WTC11 (cell line): ENCODE measurements at regions not wholly inside any gene's neighbourhood (a gene's known extent, or its start where the extent isn't known, plus 50 kb on each side); places are given as distances from the start of the nearest gene placed in this dataset.

Experiments used
- CREB1 ChIP-seq: sonication (generic); formaldehyde crosslinking; IDR thresholded peaks from 2 replicates; pipeline ENCODE4 v1.8.0; 2023; ENCODE audit warnings: mild to moderate bottlenecking, missing genetic modification reagents
- FOXK1 ChIP-seq: sonication (generic); formaldehyde crosslinking; IDR thresholded peaks from 2 replicates; pipeline ENCODE4 v1.8.0; 2022; ENCODE audit warnings: mild to moderate bottlenecking, moderate library complexity, missing genetic modification reagents
- RELA ChIP-seq: sonication (generic); formaldehyde crosslinking; IDR thresholded peaks from 2 replicates; pipeline ENCODE4 v1.8.1; 2022; ENCODE audit warnings: missing genetic modification reagents, mild to moderate bottlenecking, borderline replicate concordance
- ZNF138 ChIP-seq: sonication (generic); formaldehyde crosslinking; conservative IDR thresholded peaks from 2 replicates; pipeline ENCODE4 v1.8.1; 2022; ENCODE audit warnings: mild to moderate bottlenecking, moderate library complexity, missing genetic modification reagents
- TF ChIP-seq, protein P1 (sequence below): fragments of 200-600 bp; IDR thresholded peaks from 2 replicates; pipeline ENCODE4 v1.8.0; 2022; ENCODE audit warnings: antibody characterized with exemption
- TF ChIP-seq, protein P2 (sequence below): sonication (generic); formaldehyde crosslinking; IDR thresholded peaks from 2 replicates; pipeline ENCODE4 v1.8.1; 2023; ENCODE audit warnings: mild to moderate bottlenecking, missing genetic modification reagents
- TF ChIP-seq, protein P3 (sequence below): sonication (generic); formaldehyde crosslinking; IDR thresholded peaks from 2 replicates; pipeline ENCODE4 v1.8.1; 2022; ENCODE audit warnings: low read depth, missing genetic modification reagents, borderline replicate concordance

DNA sequence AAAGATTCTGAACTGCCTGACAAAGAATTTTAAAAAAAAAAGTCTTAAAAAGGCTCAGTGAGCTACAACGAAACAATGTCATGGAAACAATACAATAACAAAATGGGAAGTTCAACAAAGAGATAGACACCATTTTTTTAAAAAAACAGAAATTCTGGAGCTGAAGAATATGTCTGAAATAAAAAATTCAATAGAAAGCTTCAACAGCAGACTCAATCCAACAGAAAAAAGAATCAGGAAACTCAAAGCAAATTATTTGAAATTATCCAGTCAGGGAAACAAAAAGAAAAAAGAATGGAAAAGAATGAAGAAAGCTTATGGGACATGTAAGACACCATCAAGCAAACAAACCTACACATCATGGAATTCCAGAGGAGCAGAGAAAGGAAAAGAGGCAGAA is 118.5 kb upstream of the LGR5 start:
- TF ChIP-seq ZNF138 (CRISPR knock-in tag) (no peak), RELA (CRISPR knock-in tag) (no peak), FOXK1 (CRISPR knock-in tag) (no peak), CREB1 (CRISPR knock-in tag) (no peak)
- TF ChIP-seq, protein P1, sequence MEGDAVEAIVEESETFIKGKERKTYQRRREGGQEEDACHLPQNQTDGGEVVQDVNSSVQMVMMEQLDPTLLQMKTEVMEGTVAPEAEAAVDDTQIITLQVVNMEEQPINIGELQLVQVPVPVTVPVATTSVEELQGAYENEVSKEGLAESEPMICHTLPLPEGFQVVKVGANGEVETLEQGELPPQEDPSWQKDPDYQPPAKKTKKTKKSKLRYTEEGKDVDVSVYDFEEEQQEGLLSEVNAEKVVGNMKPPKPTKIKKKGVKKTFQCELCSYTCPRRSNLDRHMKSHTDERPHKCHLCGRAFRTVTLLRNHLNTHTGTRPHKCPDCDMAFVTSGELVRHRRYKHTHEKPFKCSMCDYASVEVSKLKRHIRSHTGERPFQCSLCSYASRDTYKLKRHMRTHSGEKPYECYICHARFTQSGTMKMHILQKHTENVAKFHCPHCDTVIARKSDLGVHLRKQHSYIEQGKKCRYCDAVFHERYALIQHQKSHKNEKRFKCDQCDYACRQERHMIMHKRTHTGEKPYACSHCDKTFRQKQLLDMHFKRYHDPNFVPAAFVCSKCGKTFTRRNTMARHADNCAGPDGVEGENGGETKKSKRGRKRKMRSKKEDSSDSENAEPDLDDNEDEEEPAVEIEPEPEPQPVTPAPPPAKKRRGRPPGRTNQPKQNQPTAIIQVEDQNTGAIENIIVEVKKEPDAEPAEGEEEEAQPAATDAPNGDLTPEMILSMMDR, result no peak
- TF ChIP-seq, protein P2, sequence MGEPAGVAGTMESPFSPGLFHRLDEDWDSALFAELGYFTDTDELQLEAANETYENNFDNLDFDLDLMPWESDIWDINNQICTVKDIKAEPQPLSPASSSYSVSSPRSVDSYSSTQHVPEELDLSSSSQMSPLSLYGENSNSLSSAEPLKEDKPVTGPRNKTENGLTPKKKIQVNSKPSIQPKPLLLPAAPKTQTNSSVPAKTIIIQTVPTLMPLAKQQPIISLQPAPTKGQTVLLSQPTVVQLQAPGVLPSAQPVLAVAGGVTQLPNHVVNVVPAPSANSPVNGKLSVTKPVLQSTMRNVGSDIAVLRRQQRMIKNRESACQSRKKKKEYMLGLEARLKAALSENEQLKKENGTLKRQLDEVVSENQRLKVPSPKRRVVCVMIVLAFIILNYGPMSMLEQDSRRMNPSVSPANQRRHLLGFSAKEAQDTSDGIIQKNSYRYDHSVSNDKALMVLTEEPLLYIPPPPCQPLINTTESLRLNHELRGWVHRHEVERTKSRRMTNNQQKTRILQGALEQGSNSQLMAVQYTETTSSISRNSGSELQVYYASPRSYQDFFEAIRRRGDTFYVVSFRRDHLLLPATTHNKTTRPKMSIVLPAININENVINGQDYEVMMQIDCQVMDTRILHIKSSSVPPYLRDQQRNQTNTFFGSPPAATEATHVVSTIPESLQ (CRISPR knock-in tag), result no peak
- TF ChIP-seq, protein P3, sequence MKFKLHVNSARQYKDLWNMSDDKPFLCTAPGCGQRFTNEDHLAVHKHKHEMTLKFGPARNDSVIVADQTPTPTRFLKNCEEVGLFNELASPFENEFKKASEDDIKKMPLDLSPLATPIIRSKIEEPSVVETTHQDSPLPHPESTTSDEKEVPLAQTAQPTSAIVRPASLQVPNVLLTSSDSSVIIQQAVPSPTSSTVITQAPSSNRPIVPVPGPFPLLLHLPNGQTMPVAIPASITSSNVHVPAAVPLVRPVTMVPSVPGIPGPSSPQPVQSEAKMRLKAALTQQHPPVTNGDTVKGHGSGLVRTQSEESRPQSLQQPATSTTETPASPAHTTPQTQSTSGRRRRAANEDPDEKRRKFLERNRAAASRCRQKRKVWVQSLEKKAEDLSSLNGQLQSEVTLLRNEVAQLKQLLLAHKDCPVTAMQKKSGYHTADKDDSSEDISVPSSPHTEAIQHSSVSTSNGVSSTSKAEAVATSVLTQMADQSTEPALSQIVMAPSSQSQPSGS (CRISPR knock-in tag), result no peak
